HepG2 (cell line): ENCODE measurements at regions not wholly inside any gene's neighbourhood (a gene's known extent, or its start where the extent isn't known, plus 50 kb on each side); places are given as distances from the start of the nearest gene placed in this dataset.

Source experiments
- ATAC-seq: fragments of 200-7000 bp; cut with Tn5 transposase; 3 replicates; pipeline ENCODE4 v1.9.1; 2020; ENCODE audit warnings: mild to moderate bottlenecking, moderate library complexity
- BruUV-seq: library from RNA; stranded (reverse); fragments of 400-500 nt; replicated peaks from 2 replicates; lab custom pipeline; 2021; lab: Mats Ljungman, UMichigan
- CTCF ChIA-PET: fragments of 300-600 bp; formaldehyde crosslinking; extraction: SDS; loops from one replicate; lab custom pipeline; 2021; ENCODE audit warnings: low total read pairs, inconsistent platforms, low intra/inter-chr PET ratio; lab: Yijun Ruan, JAX
- POLR2A ChIA-PET: fragments of 350-600 bp; sonication (Branson Sonifier 250); formaldehyde crosslinking; loops from one replicate; lab custom pipeline; 2020; ENCODE audit warnings: antibody characterized with exemption, inconsistent platforms; lab: Yijun Ruan, JAX
- DNase-seq: peaks from one replicate; pipeline ENCODE4 v3.0.0-alpha.2; 2015; ENCODE audit warnings: low spot score
- FAIRE-seq: peaks from 3 replicates; lab custom pipeline; 2011; peaks lifted over from hg19 to GRCh38; lab: Jason Lieb, UNC
- H2AFZ ChIP-seq: one replicate; pipeline ENCODE4 v1.6.1; 2011; ENCODE audit warnings: low read length, inconsistent platforms
- H3K27ac ChIP-seq: fragments of 300-600 bp; 3 replicates; pipeline ENCODE4 v1.8.0; 2011; ENCODE audit warnings: mixed run types, mild to moderate bottlenecking, mixed read lengths, low read length, inconsistent platforms; ENCODE audit not compliant: insufficient read depth; ENCODE audit errors: extremely low read length
- H3K27me3 ChIP-seq, 2 experiments: fragments of 200-600 bp in 1 of 2; 2 replicates in 1 of 2; 3 replicates in 1 of 2; pipeline versions ENCODE4 v1.6.0 to v1.8.0; 2011; ENCODE audit warnings: low read length in 2 of 2, mild to moderate bottlenecking in 2 of 2, moderate library complexity in 2 of 2, inconsistent platforms in 1 of 2; ENCODE audit not compliant: insufficient read depth in 2 of 2, control insufficient read depth in 1 of 2
- H3K36me3 ChIP-seq, 2 experiments: fragments of 200-600 bp in 1 of 2; replicated peaks in 1 of 2; 2 replicates in 1 of 2; 3 replicates in 1 of 2; pipeline versions ENCODE4 v1.5.1 to v1.8.0; 2011; ENCODE audit warnings: low read length in 2 of 2, inconsistent platforms in 1 of 2; ENCODE audit not compliant: insufficient read depth in 2 of 2, control insufficient read depth in 1 of 2
- H3K4me1 ChIP-seq: 2 replicates; pipeline ENCODE4 v1.5.1; 2012; ENCODE audit warnings: low read length, inconsistent platforms; ENCODE audit not compliant: insufficient read depth
- H3K4me2 ChIP-seq: 2 replicates; pipeline ENCODE4 v1.6.0; 2011; ENCODE audit warnings: low read depth, low read length, inconsistent platforms
- H3K4me3 ChIP-seq, 3 experiments: fragments of 200-600 bp in 1 of 3; sonication (generic), shearing (Covaris generic) in 1 of 3; replicated peaks in 1 of 3; 2 replicates each; pipeline ENCODE4 v1.5.1; 2011 to 2016; ENCODE audit warnings: low read length in 3 of 3, inconsistent platforms in 2 of 3, low read depth in 2 of 3, mild to moderate bottlenecking in 2 of 3, control low read depth in 1 of 3, mixed read lengths in 1 of 3; ENCODE audit not compliant: insufficient read depth in 1 of 3
- H3K79me2 ChIP-seq: one replicate; pipeline ENCODE4 v1.6.1; 2011; ENCODE audit warnings: low read length, inconsistent platforms; ENCODE audit not compliant: insufficient read depth
- H3K9ac ChIP-seq: 2 replicates; pipeline ENCODE4 v1.6.0; 2011; ENCODE audit warnings: mild to moderate bottlenecking, low read depth, low read length, inconsistent platforms; ENCODE audit not compliant: insufficient read depth
- H3K9me3 ChIP-seq: 2 replicates; pipeline ENCODE4 v1.5.1; 2012; ENCODE audit warnings: mild to moderate bottlenecking, low read length
- H4K20me1 ChIP-seq: 2 replicates; pipeline ENCODE4 v1.6.0; 2011; ENCODE audit warnings: inconsistent platforms, mild to moderate bottlenecking, low read length, moderate library complexity; ENCODE audit not compliant: insufficient read depth
- AKAP8 ChIP-seq: sonication (generic); formaldehyde crosslinking; IDR thresholded peaks from 2 replicates; pipeline ENCODE4 v1.5.1; 2020; ENCODE audit warnings: mild to moderate bottlenecking, missing genetic modification reagents
- CEBPG ChIP-seq: IDR thresholded peaks from 2 replicates; pipeline ENCODE4 v1.6.1; 2016
- FOXA3 ChIP-seq: IDR thresholded peaks from 2 replicates; pipeline ENCODE4 v1.6.1; 2016; ENCODE audit warnings: missing genetic modification reagents, missing compliant biosample characterization
- FOXC1 ChIP-seq: sonication (generic); formaldehyde crosslinking; IDR thresholded peaks from 2 replicates; pipeline ENCODE4 v1.8.0; 2022; ENCODE audit warnings: mild to moderate bottlenecking, missing genetic modification reagents, borderline replicate concordance
- HIVEP1 ChIP-seq: sonication (generic); formaldehyde crosslinking; IDR thresholded peaks from 2 replicates; pipeline ENCODE4 v1.4.0; 2020; ENCODE audit warnings: mild to moderate bottlenecking, missing genetic modification reagents
- RELA ChIP-seq: sonication (generic); formaldehyde crosslinking; IDR thresholded peaks from 2 replicates; pipeline ENCODE4 v1.4.0; 2020; ENCODE audit warnings: missing genetic modification reagents
- SOX6 ChIP-seq, 2 experiments: fragments of 450-650 bp in 1 of 2; sonication (generic) in 1 of 2; formaldehyde crosslinking in 1 of 2; IDR thresholded peaks; 2 replicates each; pipeline versions ENCODE4 v1.4.0 to v1.6.1; 2017 to 2020; ENCODE audit warnings: antibody characterized with exemption in 1 of 2, mild to moderate bottlenecking in 1 of 2, missing genetic modification reagents in 1 of 2
- SYNCRIP ChIP-seq: fragments of 200-400 bp; formaldehyde crosslinking; IDR thresholded peaks from 2 replicates; pipeline ENCODE4 v1.6.1; 2018; ENCODE audit warnings: mild to moderate bottlenecking, low read depth, low read length; ENCODE audit not compliant: insufficient read depth
- TOE1 ChIP-seq: sonication (generic); formaldehyde crosslinking; IDR thresholded peaks from 2 replicates; pipeline ENCODE4 v1.4.0; 2020; ENCODE audit warnings: mild to moderate bottlenecking, missing genetic modification reagents
- ZNF614 ChIP-seq: IDR thresholded peaks from 2 replicates; pipeline ENCODE4 v1.6.1; 2018; ENCODE audit warnings: missing biosample characterization, missing genetic modification reagents, inconsistent platforms, borderline replicate concordance
- WGBS: methylation state at CpG from one replicate; pipeline ENCODE4 v1.1.6; 2017; ENCODE audit warnings: low lambda C conversion rate; 5-methylcytosine and 5-hydroxymethylcytosine counted together
- in situ Hi-C: cut with HindIII; loops from 2 replicates; pipeline ENCODE4 v1.10.0; 2017; ENCODE audit warnings: low pct_unique_long_range_greater_than_20kb; ENCODE audit not compliant: extremely low pct_ligation_motif_present
- intact Hi-C: fragments of 100-400 bp; cut with micrococcal nuclease; formaldehyde crosslinking; loops from one replicate; pipeline ENCODE4 v1.10.0; 2022; ENCODE audit not compliant: unreplicated experiment
- TF ChIP-seq, protein P1 (sequence below): sonication (generic); formaldehyde crosslinking; IDR thresholded peaks from 2 replicates; pipeline ENCODE4 v1.4.0; 2020; ENCODE audit warnings: missing genetic modification reagents
- TF ChIP-seq, protein P2 (sequence below): sonication (generic); formaldehyde crosslinking; IDR thresholded peaks from 2 replicates; pipeline ENCODE4 v1.5.1; 2020; ENCODE audit warnings: missing genetic modification reagents, mild to moderate bottlenecking, borderline replicate concordance
- TF ChIP-seq, protein P3 (sequence below): IDR thresholded peaks from 2 replicates; pipeline ENCODE4 v1.6.1; 2016; ENCODE audit warnings: low read depth, missing genetic modification reagents, missing compliant biosample characterization
- TF ChIP-seq, protein P4 (sequence below): sonication (generic); formaldehyde crosslinking; IDR thresholded peaks from 2 replicates; pipeline ENCODE4 v1.4.0; 2020; ENCODE audit warnings: missing genetic modification reagents

DNA sequence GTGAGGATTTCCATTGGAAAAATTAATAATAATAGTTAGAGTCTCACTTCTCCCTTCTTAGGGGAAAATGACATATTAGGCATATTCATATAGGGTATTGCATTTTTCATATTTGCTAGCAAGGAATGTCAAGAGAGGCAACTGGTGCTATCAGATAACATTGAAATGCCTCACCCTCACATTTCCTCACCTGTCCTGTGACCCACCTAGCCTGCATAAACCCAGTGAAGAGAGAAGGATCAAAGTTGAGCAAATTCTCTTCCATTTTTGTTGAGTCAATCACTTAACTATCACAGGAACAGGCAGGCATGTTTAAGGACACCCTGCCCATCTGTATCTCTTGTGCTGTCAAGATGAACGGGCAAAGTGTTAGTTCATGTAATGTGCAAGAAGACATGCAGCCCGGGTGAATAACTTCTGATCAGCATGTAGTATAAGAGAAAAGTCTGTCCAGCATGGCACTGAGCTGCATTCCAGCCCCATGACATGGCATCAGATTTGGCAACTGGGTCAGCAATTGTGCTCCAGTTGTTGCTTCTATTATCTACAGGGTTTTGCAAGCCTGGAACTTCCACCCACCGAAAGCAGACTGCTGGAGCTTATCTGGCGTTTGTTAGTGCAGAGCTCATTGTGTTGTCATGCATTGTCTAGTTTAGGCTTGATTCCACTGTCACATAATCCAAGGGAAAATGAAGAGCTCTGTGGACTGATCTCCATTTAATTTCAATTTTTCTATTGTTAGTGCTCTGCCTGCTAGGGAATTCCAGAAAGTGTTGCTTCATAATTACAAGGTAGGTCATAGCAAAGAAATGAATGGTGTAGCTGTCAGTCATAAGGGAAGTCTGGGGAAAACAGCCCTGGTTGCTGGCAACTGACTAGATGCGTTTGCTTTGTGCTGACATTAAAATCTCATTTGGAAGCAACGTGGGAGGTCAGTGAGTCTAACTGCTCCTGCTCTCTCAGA lies 138.4 kb upstream of the TNFAIP3 start:
- intact Hi-C loops, result no loop called here
- FAIRE-seq, result peak; percentile 52
- peak; percentile 43 for ATAC-seq
- Histone ChIP-seq H3K79me2 (no peaks in the 10 kb centered on the region), H3K36me3 (no peaks in the 10 kb centered on the region), H3K4me1 (peaks cover 99% of the 10 kb centered on the region), H3K4me2 (peak overlapping the region; percentile 14), H3K27me3 (no peaks in the 10 kb centered on the region), H4K20me1 (no peaks in the 10 kb centered on the region), H3K9me3 (no peaks in the 10 kb centered on the region), H3K9ac (peak overlapping the region; percentile 38), H3K4me3 (no peak overlapping the region), H3K27ac (peak overlapping the region; percentile 89), H2AFZ (peak overlapping the region; percentile 44)
- CTCF ChIA-PET, result no interaction called here
- peak; percentile 92 for DNase-seq
- 46% methylated on average over 6 of the region's 6 CpGs for WGBS
- TSS peak; percentile 67 for BruUV-seq
- in situ Hi-C loops, result no loop called here
- POLR2A ChIA-PET, result interaction anchor here (1.1 to 4.3 kb wide), 7 partner anchors 31 to 144 kb away, joined by 3 to 20 read pairs (median 6); partner anchors contain the start of gene TNFAIP3
- TF ChIP-seq CEBPG (peak; percentile 52), SYNCRIP (no peak), TOE1 (CRISPR knock-in tag) (no peak), FOXA3 (CRISPR knock-in tag) (peak; percentile 32; the same call in 1 of the 2 replicates), AKAP8 (CRISPR knock-in tag) (no peak), FOXC1 (no peak), ZNF614 (CRISPR knock-in tag) (0 out of 2 replicates have a peak, but pooled peaks have one; percentile 55), RELA (CRISPR knock-in tag) (peak; percentile 97), SOX6 (IDR thresholded peaks at IDR 0.05) (no peak), SOX6 (CRISPR knock-in tag; IDR thresholded peaks at IDR 0.05) (peak; percentile 91), HIVEP1 (CRISPR knock-in tag) (no peak)
- TF ChIP-seq, protein P1, sequence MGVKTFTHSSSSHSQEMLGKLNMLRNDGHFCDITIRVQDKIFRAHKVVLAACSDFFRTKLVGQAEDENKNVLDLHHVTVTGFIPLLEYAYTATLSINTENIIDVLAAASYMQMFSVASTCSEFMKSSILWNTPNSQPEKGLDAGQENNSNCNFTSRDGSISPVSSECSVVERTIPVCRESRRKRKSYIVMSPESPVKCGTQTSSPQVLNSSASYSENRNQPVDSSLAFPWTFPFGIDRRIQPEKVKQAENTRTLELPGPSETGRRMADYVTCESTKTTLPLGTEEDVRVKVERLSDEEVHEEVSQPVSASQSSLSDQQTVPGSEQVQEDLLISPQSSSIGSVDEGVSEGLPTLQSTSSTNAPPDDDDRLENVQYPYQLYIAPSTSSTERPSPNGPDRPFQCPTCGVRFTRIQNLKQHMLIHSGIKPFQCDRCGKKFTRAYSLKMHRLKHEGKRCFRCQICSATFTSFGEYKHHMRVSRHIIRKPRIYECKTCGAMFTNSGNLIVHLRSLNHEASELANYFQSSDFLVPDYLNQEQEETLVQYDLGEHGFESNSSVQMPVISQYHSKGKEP (CRISPR knock-in tag), result no peak
- TF ChIP-seq, protein P2, sequence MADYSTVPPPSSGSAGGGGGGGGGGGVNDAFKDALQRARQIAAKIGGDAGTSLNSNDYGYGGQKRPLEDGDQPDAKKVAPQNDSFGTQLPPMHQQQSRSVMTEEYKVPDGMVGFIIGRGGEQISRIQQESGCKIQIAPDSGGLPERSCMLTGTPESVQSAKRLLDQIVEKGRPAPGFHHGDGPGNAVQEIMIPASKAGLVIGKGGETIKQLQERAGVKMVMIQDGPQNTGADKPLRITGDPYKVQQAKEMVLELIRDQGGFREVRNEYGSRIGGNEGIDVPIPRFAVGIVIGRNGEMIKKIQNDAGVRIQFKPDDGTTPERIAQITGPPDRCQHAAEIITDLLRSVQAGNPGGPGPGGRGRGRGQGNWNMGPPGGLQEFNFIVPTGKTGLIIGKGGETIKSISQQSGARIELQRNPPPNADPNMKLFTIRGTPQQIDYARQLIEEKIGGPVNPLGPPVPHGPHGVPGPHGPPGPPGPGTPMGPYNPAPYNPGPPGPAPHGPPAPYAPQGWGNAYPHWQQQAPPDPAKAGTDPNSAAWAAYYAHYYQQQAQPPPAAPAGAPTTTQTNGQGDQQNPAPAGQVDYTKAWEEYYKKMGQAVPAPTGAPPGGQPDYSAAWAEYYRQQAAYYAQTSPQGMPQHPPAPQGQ (CRISPR knock-in tag), result no peak
- TF ChIP-seq, protein P3, sequence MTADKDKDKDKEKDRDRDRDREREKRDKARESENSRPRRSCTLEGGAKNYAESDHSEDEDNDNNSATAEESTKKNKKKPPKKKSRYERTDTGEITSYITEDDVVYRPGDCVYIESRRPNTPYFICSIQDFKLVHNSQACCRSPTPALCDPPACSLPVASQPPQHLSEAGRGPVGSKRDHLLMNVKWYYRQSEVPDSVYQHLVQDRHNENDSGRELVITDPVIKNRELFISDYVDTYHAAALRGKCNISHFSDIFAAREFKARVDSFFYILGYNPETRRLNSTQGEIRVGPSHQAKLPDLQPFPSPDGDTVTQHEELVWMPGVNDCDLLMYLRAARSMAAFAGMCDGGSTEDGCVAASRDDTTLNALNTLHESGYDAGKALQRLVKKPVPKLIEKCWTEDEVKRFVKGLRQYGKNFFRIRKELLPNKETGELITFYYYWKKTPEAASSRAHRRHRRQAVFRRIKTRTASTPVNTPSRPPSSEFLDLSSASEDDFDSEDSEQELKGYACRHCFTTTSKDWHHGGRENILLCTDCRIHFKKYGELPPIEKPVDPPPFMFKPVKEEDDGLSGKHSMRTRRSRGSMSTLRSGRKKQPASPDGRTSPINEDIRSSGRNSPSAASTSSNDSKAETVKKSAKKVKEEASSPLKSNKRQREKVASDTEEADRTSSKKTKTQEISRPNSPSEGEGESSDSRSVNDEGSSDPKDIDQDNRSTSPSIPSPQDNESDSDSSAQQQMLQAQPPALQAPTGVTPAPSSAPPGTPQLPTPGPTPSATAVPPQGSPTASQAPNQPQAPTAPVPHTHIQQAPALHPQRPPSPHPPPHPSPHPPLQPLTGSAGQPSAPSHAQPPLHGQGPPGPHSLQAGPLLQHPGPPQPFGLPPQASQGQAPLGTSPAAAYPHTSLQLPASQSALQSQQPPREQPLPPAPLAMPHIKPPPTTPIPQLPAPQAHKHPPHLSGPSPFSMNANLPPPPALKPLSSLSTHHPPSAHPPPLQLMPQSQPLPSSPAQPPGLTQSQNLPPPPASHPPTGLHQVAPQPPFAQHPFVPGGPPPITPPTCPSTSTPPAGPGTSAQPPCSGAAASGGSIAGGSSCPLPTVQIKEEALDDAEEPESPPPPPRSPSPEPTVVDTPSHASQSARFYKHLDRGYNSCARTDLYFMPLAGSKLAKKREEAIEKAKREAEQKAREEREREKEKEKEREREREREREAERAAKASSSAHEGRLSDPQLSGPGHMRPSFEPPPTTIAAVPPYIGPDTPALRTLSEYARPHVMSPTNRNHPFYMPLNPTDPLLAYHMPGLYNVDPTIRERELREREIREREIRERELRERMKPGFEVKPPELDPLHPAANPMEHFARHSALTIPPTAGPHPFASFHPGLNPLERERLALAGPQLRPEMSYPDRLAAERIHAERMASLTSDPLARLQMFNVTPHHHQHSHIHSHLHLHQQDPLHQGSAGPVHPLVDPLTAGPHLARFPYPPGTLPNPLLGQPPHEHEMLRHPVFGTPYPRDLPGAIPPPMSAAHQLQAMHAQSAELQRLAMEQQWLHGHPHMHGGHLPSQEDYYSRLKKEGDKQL (CRISPR knock-in tag), result no peak
- TF ChIP-seq, protein P4, sequence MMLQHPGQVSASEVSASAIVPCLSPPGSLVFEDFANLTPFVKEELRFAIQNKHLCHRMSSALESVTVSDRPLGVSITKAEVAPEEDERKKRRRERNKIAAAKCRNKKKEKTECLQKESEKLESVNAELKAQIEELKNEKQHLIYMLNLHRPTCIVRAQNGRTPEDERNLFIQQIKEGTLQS (CRISPR knock-in tag), result peak; percentile 67
